ENCODE measurements at regions not wholly inside any gene's neighbourhood (a gene's known extent, or its start where the extent isn't known, plus 50 kb on each side); places are given as distances from the start of the nearest gene placed in this dataset.
"Not testable (repeated sequence)": the region's sequence is repeated elsewhere in the genome, so short reads cannot be mapped to it uniquely, and the experiment has no call there.

GRCh38 chr12:124130691-124131591 lies 157.9 kb downstream of the ZNF664 start:
- Histone ChIP-seq H3K27ac (no peak overlapping the region), H3K36me3 (ENCODE audit: insufficient read depth, low read length) (no peaks in the 10 kb centered on the region), H3K9ac (ENCODE audit: insufficient read length) (no peak overlapping the region), H3K9me3 (ENCODE audit: low read depth, low read length) (no peaks in the 10 kb centered on the region), H3K4me3 (no peak overlapping the region)
- TF ChIP-seq FOXP2 (optimal IDR thresholded peaks at IDR 0.05; ENCODE audit: control extremely low read depth, extremely low read length, insufficient read depth) (no peak), POLR2AphosphoS5 (IDR thresholded peaks at IDR 0.05; ENCODE audit: borderline replicate concordance, low read depth, low read length) (no peak), EZH2 (IDR thresholded peaks at IDR 0.05) (no peak)
- DNase-seq (ENCODE audit: low read depth, low spot score): no peak

- no peaks in the 10 kb centered on the region for H3K36me3 ChIP-seq (ENCODE audit: insufficient read depth, low read length)
- H3K27ac ChIP-seq: no peak overlapping the region
- TF ChIP-seq EZH2 (IDR thresholded peaks at IDR 0.05): no peak
- no peak overlapping the region for H3K9ac ChIP-seq (ENCODE audit: insufficient read length)
- H3K4me3 ChIP-seq: no peak overlapping the region
- H3K9me3 ChIP-seq (ENCODE audit: low read depth, low read length): no peaks in the 10 kb centered on the region
- DNase-seq (ENCODE audit: low read depth, low spot score): no peak
Observed at GRCh38 chr12:124131659-124132058, 158.6 kb downstream of the ZNF664 start.

- Histone ChIP-seq H3K4me3 (no peak overlapping the region), H3K9ac (ENCODE audit: insufficient read length) (no peak overlapping the region), H3K27ac (no peak overlapping the region), H3K36me3 (ENCODE audit: insufficient read depth, low read length) (no peaks in the 10 kb centered on the region), H3K9me3 (ENCODE audit: low read depth, low read length) (no peaks in the 10 kb centered on the region)
- TF ChIP-seq EZH2 (IDR thresholded peaks at IDR 0.05) (no peak), POLR2AphosphoS5 (IDR thresholded peaks at IDR 0.05; ENCODE audit: borderline replicate concordance, low read depth, low read length) (no peak), FOXP2 (optimal IDR thresholded peaks at IDR 0.05; ENCODE audit: control extremely low read depth, extremely low read length, insufficient read depth) (no peak)
- no peak for DNase-seq (ENCODE audit: low read depth, low spot score)
Observed at GRCh38 chr12:124132530-124132929, 159.5 kb downstream of the ZNF664 start.

- TF ChIP-seq EZH2 (IDR thresholded peaks at IDR 0.05): no peak
- no peak for TF ChIP-seq POLR2AphosphoS5 (IDR thresholded peaks at IDR 0.05; ENCODE audit: borderline replicate concordance, low read depth, low read length)
- TF ChIP-seq FOXP2 (optimal IDR thresholded peaks at IDR 0.05; ENCODE audit: control extremely low read depth, extremely low read length, insufficient read depth): no peak
- H3K4me3 ChIP-seq: no peak overlapping the region
- H3K27ac ChIP-seq: no peak overlapping the region
- no peak overlapping the region for H3K9ac ChIP-seq (ENCODE audit: insufficient read length)
- H3K36me3 ChIP-seq (ENCODE audit: insufficient read depth, low read length): no peaks in the 10 kb centered on the region
- DNase-seq (ENCODE audit: low read depth, low spot score): no peak
- no peaks in the 10 kb centered on the region for H3K9me3 ChIP-seq (ENCODE audit: low read depth, low read length)
Observed at GRCh38 chr12:124136796-124137195, 158.1 kb upstream of the RFLNA start.

GRCh38 chr12:124140944-124141486 lies 153.9 kb upstream of the RFLNA start:
- TF ChIP-seq POLR2AphosphoS5 (IDR thresholded peaks at IDR 0.05; ENCODE audit: borderline replicate concordance, low read depth, low read length) (no peak), EZH2 (IDR thresholded peaks at IDR 0.05) (no peak), FOXP2 (optimal IDR thresholded peaks at IDR 0.05; ENCODE audit: control extremely low read depth, extremely low read length, insufficient read depth) (no peak)
- Histone ChIP-seq H3K9ac (ENCODE audit: insufficient read length) (no peak overlapping the region), H3K4me3 (no peak overlapping the region), H3K9me3 (ENCODE audit: low read depth, low read length) (no peaks in the 10 kb centered on the region), H3K27ac (no peak overlapping the region), H3K36me3 (ENCODE audit: insufficient read depth, low read length) (no peaks in the 10 kb centered on the region)
- DNase-seq (ENCODE audit: low read depth, low spot score): no peak

GRCh38 chr12:124141611-124142010 lies 153.3 kb upstream of the RFLNA start:
- H3K4me3 ChIP-seq; H3K9me3 ChIP-seq (ENCODE audit: low read depth, low read length); H3K27ac ChIP-seq; DNase-seq (ENCODE audit: low read depth, low spot score); H3K9ac ChIP-seq (ENCODE audit: insufficient read length); H3K36me3 ChIP-seq (ENCODE audit: insufficient read depth, low read length): not testable (repeated sequence)

GRCh38 chr12:124142395-124143035 lies 152.4 kb upstream of the RFLNA start:
- Histone ChIP-seq H3K36me3 (ENCODE audit: insufficient read depth, low read length) (no peaks in the 10 kb centered on the region), H3K27ac (no peak overlapping the region), H3K9me3 (ENCODE audit: low read depth, low read length) (no peaks in the 10 kb centered on the region), H3K9ac (ENCODE audit: insufficient read length) (no peak overlapping the region), H3K4me3 (no peak overlapping the region)
- TF ChIP-seq POLR2AphosphoS5 (IDR thresholded peaks at IDR 0.05; ENCODE audit: borderline replicate concordance, low read depth, low read length) (no peak), FOXP2 (optimal IDR thresholded peaks at IDR 0.05; ENCODE audit: control extremely low read depth, extremely low read length, insufficient read depth) (no peak)
- DNase-seq (ENCODE audit: low read depth, low spot score): no peak

- no peaks in the 10 kb centered on the region for H3K9me3 ChIP-seq (ENCODE audit: low read depth, low read length)
- H3K27ac ChIP-seq: no peak overlapping the region
- no peaks in the 10 kb centered on the region for H3K36me3 ChIP-seq (ENCODE audit: insufficient read depth, low read length)
- no peak for TF ChIP-seq EZH2 (IDR thresholded peaks at IDR 0.05)
- no peak for TF ChIP-seq POLR2AphosphoS5 (IDR thresholded peaks at IDR 0.05; ENCODE audit: borderline replicate concordance, low read depth, low read length)
- no peak for TF ChIP-seq FOXP2 (optimal IDR thresholded peaks at IDR 0.05; ENCODE audit: control extremely low read depth, extremely low read length, insufficient read depth)
- no peak overlapping the region for H3K4me3 ChIP-seq
- DNase-seq (ENCODE audit: low read depth, low spot score): no peak
- H3K9ac ChIP-seq (ENCODE audit: insufficient read length): no peak overlapping the region
Observed at GRCh38 chr12:124143726-124144125, 151.2 kb upstream of the RFLNA start.
